ENCODE measurements at regions not wholly inside any gene's neighbourhood (a gene's known extent, or its start where the extent isn't known, plus 50 kb on each side); places are given as distances from the start of the nearest gene placed in this dataset.

DNA sequence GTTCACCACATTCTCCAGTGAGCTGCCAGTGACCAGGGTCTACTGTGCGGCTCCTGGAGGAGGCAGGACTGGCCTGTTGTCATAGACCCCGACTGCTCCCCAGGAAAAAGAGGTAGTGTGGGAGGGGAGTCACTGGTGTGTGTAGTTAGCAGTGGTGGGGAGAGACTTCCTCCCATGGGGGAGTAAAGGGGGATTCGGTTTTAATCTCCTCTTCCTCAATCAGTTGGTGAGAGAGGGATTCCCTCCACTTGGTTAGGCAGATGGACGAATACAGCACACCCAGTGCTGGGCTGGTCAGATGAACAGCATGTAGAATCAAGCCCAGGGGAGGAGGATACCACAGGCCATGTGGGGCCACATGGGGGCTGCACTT is 207.6 kb upstream of the S1PR3 start (continued):
- TF ChIP-seq AKNA (CRISPR knock-in tag; IDR thresholded peaks at IDR 0.05; ENCODE audit: borderline replicate concordance) (no peak), CHD2 (IDR thresholded peaks at IDR 0.05; ENCODE audit: low read depth, low read length) (no peak), ZNF292 (CRISPR knock-in tag; IDR thresholded peaks at IDR 0.05; ENCODE audit: borderline replicate concordance, low read depth) (no peak), FOXO1 (CRISPR knock-in tag; IDR thresholded peaks at IDR 0.05) (no peak)
- TF ChIP-seq, protein P1, sequence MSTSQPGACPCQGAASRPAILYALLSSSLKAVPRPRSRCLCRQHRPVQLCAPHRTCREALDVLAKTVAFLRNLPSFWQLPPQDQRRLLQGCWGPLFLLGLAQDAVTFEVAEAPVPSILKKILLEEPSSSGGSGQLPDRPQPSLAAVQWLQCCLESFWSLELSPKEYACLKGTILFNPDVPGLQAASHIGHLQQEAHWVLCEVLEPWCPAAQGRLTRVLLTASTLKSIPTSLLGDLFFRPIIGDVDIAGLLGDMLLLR (CRISPR knock-in tag; IDR thresholded peaks at IDR 0.05) = no peak

DNA sequence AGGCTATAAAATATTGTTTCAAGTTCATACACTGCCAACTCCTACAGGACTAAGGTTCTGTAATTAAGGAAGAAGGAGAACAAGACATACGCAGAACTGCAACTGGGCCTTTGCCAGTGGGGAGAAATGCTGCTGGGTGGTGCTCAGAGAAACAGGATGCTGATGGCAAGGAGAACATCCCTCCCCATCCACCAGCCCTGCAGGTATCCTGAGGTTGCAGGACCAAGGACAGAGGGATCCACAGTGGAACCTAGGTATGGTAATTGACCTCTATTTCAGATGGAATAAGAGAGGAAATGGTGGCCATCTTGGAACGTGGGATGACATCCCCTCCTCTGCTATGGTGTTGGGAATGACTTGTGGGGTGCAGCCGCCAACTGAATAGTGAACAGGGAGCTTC is 206.3 kb upstream of the S1PR3 start:
- WGBS (ENCODE audit: low lambda C conversion rate) = 56% methylated on average over 3 of the region's 3 CpGs
- no peak overlapping the region for H3K4me2 ChIP-seq (ENCODE audit: low read depth, low read length)
- ATAC-seq = no peak
- no peaks in the 10 kb centered on the region for H3K9me3 ChIP-seq (ENCODE audit: low read length)
- in situ Hi-C loops (cut with HindIII; ENCODE audit: extremely low pct_ligation_motif_present, low pct_unique_long_range_greater_than_20kb) = no loop called here
- FAIRE-seq = no peak
- H3K36me3 ChIP-seq (replicated peaks in 1 of 2; ENCODE audit: control insufficient read depth in 1 of 2, insufficient read depth in 2 of 2, low read length in 2 of 2) = no peaks in the 10 kb centered on the region
- peaks cover 0 to 7% of the 10 kb centered on the region in 2 experiments; a peak in 2 of 5 replicates for H3K27me3 ChIP-seq (ENCODE audit: control insufficient read depth in 1 of 2, insufficient read depth in 2 of 2, low read length in 2 of 2)
- no peak overlapping the region for H3K27ac ChIP-seq (ENCODE audit: extremely low read length, insufficient read depth, low read length)
- no peak overlapping the region for H3K9ac ChIP-seq (ENCODE audit: insufficient read depth, low read depth, low read length)
- TF ChIP-seq STAT5B (CRISPR knock-in tag; IDR thresholded peaks at IDR 0.05) = no peak
- TF ChIP-seq SMYD3 (CRISPR knock-in tag; IDR thresholded peaks at IDR 0.05) = no peak
- TF ChIP-seq TBX2 (CRISPR knock-in tag; IDR thresholded peaks at IDR 0.05; ENCODE audit: borderline replicate concordance) = no peak
- TF ChIP-seq ARID3A (IDR thresholded peaks at IDR 0.05; ENCODE audit: low read depth, low read length) = no peak
- TF ChIP-seq NFKB2 (CRISPR knock-in tag; IDR thresholded peaks at IDR 0.05; ENCODE audit: borderline replicate concordance) = no peak
- TF ChIP-seq, protein P2, sequence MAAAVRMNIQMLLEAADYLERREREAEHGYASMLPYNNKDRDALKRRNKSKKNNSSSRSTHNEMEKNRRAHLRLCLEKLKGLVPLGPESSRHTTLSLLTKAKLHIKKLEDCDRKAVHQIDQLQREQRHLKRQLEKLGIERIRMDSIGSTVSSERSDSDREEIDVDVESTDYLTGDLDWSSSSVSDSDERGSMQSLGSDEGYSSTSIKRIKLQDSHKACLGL (CRISPR knock-in tag; IDR thresholded peaks at IDR 0.05) = no peak
- TF ChIP-seq ZNF674 (CRISPR knock-in tag; IDR thresholded peaks at IDR 0.05; ENCODE audit: low read depth) = no peak
- no peak for TF ChIP-seq ARNT (IDR thresholded peaks at IDR 0.05)
- TF ChIP-seq DPF2 (CRISPR knock-in tag; IDR thresholded peaks at IDR 0.05; ENCODE audit: borderline replicate concordance, low read depth) = no peak
- H3K4me1 ChIP-seq (ENCODE audit: insufficient read depth, low read length) = no peaks in the 10 kb centered on the region
- H3K79me2 ChIP-seq (ENCODE audit: insufficient read depth, low read length) = no peaks in the 10 kb centered on the region
- no TSS peak for BruUV-seq (replicated peaks)
- H2AFZ ChIP-seq (ENCODE audit: low read length) = no peak overlapping the region
- DNase-seq (ENCODE audit: low spot score) = no peak
- ChIA-PET CTCF (ENCODE audit: low intra/inter-chr PET ratio, low total read pairs) (no interaction called here), POLR2A (no interaction called here)
- intact Hi-C loops (cut with micrococcal nuclease; ENCODE audit: unreplicated experiment) = no loop called here
- no peak overlapping the region for H3K4me3 ChIP-seq (replicated peaks in 1 of 3; ENCODE audit: insufficient read depth in 1 of 3, low read depth in 2 of 3, low read length in 3 of 3)
- no peaks in the 10 kb centered on the region for H4K20me1 ChIP-seq (ENCODE audit: insufficient read depth, low read length)
